Liver (tissue), 3 donors: ENCODE measurements at regions not wholly inside any gene's neighbourhood (a gene's known extent, or its start where the extent isn't known, plus 50 kb on each side); places are given as distances from the start of the nearest gene placed in this dataset.

Experiments
- ATF3 ChIP-seq: IDR thresholded peaks from 2 replicates; pipeline ENCODE4 v1.6.1; 2016; ENCODE audit warnings: antibody characterized with exemption
- CTCF ChIP-seq: fragments of 150-350 bp; IDR thresholded peaks from 2 replicates; pipeline ENCODE4 v1.5.1; 2017; ENCODE audit warnings: improper control_type of control experiment, low read depth, low read length; ENCODE audit not compliant: missing input control
- MAX ChIP-seq: IDR thresholded peaks from 2 replicates; pipeline ENCODE4 v1.6.1; 2016; ENCODE audit warnings: antibody characterized with exemption
- TAF1 ChIP-seq: conservative IDR thresholded peaks from 2 replicates; pipeline ENCODE4 v1.6.1; 2016; ENCODE audit warnings: antibody characterized with exemption, mild to moderate bottlenecking
- YY1 ChIP-seq: IDR thresholded peaks from 2 replicates; pipeline ENCODE4 v1.6.1; 2016; ENCODE audit warnings: antibody characterized with exemption, mild to moderate bottlenecking
- donor health status: healthy.
- donor health status: healthy.

DNA sequence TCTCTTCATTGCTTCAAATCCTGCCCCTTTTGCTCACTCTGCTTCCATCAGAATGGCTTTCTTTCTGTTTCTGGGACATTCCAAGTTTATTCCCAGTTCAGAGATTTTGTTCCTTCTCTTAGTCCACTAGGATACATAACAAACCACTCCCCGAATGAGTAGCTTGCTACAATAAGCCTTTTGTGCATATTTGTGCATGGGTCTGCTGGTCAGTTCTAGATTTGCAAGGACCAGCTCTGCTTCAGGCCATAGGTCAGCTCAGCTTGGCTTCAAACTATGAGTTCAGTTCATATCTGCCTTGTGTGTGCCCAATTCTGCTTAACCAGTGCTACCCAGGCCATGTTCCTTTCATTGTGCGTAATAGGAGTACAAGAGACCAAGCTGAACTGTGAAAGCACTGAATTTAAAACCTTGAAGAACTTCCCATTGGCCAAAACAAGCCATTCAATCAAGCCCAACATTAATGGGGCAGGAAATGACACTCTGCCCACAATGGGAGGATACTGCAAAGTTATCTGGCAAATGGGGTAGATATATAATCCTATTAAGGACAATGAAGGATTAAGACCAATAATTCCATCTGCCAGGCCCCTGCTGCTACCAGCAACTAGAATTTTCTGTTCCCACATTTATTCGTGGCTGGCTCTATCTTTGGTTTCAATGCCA lies 328.8 kb downstream of the PRELID2 start:
- no peak for TF ChIP-seq CTCF
- no peak for TF ChIP-seq MAX
- no peak for TF ChIP-seq ATF3
- TF ChIP-seq TAF1: no peak
- TF ChIP-seq YY1: no peak
